GM12878 (cell line): ENCODE measurements at regions not wholly inside any gene's neighbourhood (a gene's known extent, or its start where the extent isn't known, plus 50 kb on each side); places are given as distances from the start of the nearest gene placed in this dataset.

Source experiments
- ATAC-seq: fragments of 200-7000 bp; cut with Tn5 transposase; 3 replicates; pipeline ENCODE4 v1.9.1; 2020; ENCODE audit warnings: mild to moderate bottlenecking, moderate library complexity
- BruUV-seq: library from RNA; stranded (reverse); fragments of 400-500 nt; replicated peaks from 2 replicates; lab custom pipeline; 2021; lab: Mats Ljungman, UMichigan
- CTCF ChIA-PET: fragments of 300-600 bp; sonication (Branson Sonifier 250); formaldehyde crosslinking; extraction: SDS; loops from one replicate; lab custom pipeline; 2021; ENCODE audit warnings: inconsistent platforms; lab: Yijun Ruan, JAX
- POLR2A ChIA-PET: fragments of 350-600 bp; formaldehyde crosslinking; extraction: SDS; loops from one replicate; lab custom pipeline; 2021; ENCODE audit warnings: inconsistent platforms; lab: Charles Lee
- RAD21 ChIA-PET: fragments of 300-600 bp; sonication (Branson Sonifier 250); formaldehyde crosslinking; loops from one replicate; lab custom pipeline; 2023; ENCODE audit warnings: antibody characterized with exemption; ENCODE audit not compliant: unreplicated experiment; lab: Charles Lee
- SMC1A ChIA-PET: fragments of 300-600 bp; sonication (Branson Sonifier 250); formaldehyde crosslinking; loops from one replicate; lab custom pipeline; 2023; ENCODE audit not compliant: unreplicated experiment, uncharacterized antibody; lab: Charles Lee
- DNase-seq: peaks from one replicate; pipeline ENCODE4 v3.0.0-alpha.2; 2011; ENCODE audit warnings: low read depth, low spot score
- FAIRE-seq: peaks from 3 replicates; lab custom pipeline; 2011; peaks lifted over from hg19 to GRCh38; lab: Jason Lieb, UNC
- H2AFZ ChIP-seq: 2 replicates; pipeline ENCODE4 v1.6.0; 2011; ENCODE audit warnings: low read depth, low read length, control low read depth; ENCODE audit not compliant: control insufficient read depth
- H3K27ac ChIP-seq: 2 replicates; pipeline ENCODE4 v1.5.1; 2011; ENCODE audit warnings: control low read depth; ENCODE audit not compliant: control insufficient read depth, insufficient read depth
- H3K27me3 ChIP-seq, 2 experiments: replicated peaks in 1 of 2; 2 replicates each; pipeline versions ENCODE4 v1.6.0 to v1.6.1; 2011; ENCODE audit warnings: low read length in 1 of 2; ENCODE audit not compliant: control insufficient read depth in 2 of 2, insufficient read depth in 2 of 2
- H3K36me3 ChIP-seq, 2 experiments: 2 replicates each; pipeline ENCODE4 v1.5.1; 2011; ENCODE audit warnings: low read length in 1 of 2; ENCODE audit not compliant: control insufficient read depth in 2 of 2, insufficient read depth in 2 of 2
- H3K4me1 ChIP-seq: 2 replicates; pipeline ENCODE4 v1.6.1; 2011; ENCODE audit warnings: mild to moderate bottlenecking, low read length, moderate library complexity, mixed read lengths; ENCODE audit not compliant: control insufficient read depth, insufficient read depth
- H3K4me2 ChIP-seq: 2 replicates; pipeline ENCODE4 v1.6.0; 2011; ENCODE audit warnings: control low read depth; ENCODE audit not compliant: control insufficient read depth, insufficient read depth
- H3K4me3 ChIP-seq: fragments of 200-600 bp; sonication (generic); 2 replicates; pipeline ENCODE4 v1.5.1; 2016
- H3K79me2 ChIP-seq: 2 replicates; pipeline ENCODE4 v1.6.0; 2011; ENCODE audit warnings: low read length; ENCODE audit not compliant: control insufficient read depth, insufficient read depth
- H3K9ac ChIP-seq: 2 replicates; pipeline ENCODE4 v1.8.0; 2011; ENCODE audit warnings: low read length, control low read depth, mixed read lengths; ENCODE audit not compliant: control insufficient read depth, insufficient read depth
- H3K9me3 ChIP-seq: replicated peaks from 3 replicates; pipeline ENCODE4 v1.5.1; 2011; ENCODE audit warnings: mild to moderate bottlenecking, low read length; ENCODE audit not compliant: control insufficient read depth, insufficient read depth
- H4K20me1 ChIP-seq: 2 replicates; pipeline ENCODE4 v1.6.0; 2011; ENCODE audit not compliant: control insufficient read depth, insufficient read depth
- BACH1 ChIP-seq: fragments of 450-650 bp; IDR thresholded peaks from 2 replicates; pipeline ENCODE4 v1.6.1; 2017; ENCODE audit warnings: mild to moderate bottlenecking, borderline replicate concordance
- FOXK2 ChIP-seq: fragments of 450-650 bp; IDR thresholded peaks from 2 replicates; pipeline ENCODE4 v1.6.1; 2017; ENCODE audit warnings: mild to moderate bottlenecking, moderate library complexity
- IRF4 ChIP-seq: IDR thresholded peaks from 2 replicates; pipeline ENCODE4 v1.6.1; 2011; ENCODE audit warnings: low read depth, low read length
- NFYA ChIP-seq: IDR thresholded peaks from 2 replicates; pipeline ENCODE4 v1.6.1; 2011; ENCODE audit warnings: low read depth, mild to moderate bottlenecking, low read length, improper control_type of control experiment, borderline replicate concordance
- NR2C1 ChIP-seq: fragments of 450-650 bp; IDR thresholded peaks from 2 replicates; pipeline ENCODE4 v1.6.1; 2017; ENCODE audit warnings: antibody characterized with exemption, mild to moderate bottlenecking, moderate library complexity
- RB1 ChIP-seq: fragments of 450-650 bp; formaldehyde crosslinking; IDR thresholded peaks from 2 replicates; pipeline ENCODE4 v1.6.1; 2017; ENCODE audit warnings: mild to moderate bottlenecking, borderline replicate concordance
- SP1 ChIP-seq: IDR thresholded peaks from one replicate; pipeline ENCODE4 v1.6.1; 2011; ENCODE audit warnings: low read depth, low read length
- SRF ChIP-seq, 2 experiments: IDR thresholded peaks; 2 replicates each; pipeline ENCODE4 v1.6.1; 2011; ENCODE audit warnings: low read depth in 2 of 2, low read length in 2 of 2, mild to moderate bottlenecking in 1 of 2, moderate library complexity in 1 of 2
- TCF12 ChIP-seq: IDR thresholded peaks from 2 replicates; pipeline ENCODE4 v1.6.1; 2011; ENCODE audit warnings: low read depth, mild to moderate bottlenecking, low read length
- ZNF24 ChIP-seq: fragments of 450-650 bp; IDR thresholded peaks from 2 replicates; pipeline ENCODE4 v1.6.1; 2017; ENCODE audit warnings: antibody characterized with exemption, mild to moderate bottlenecking
- ZNF384 ChIP-seq: IDR thresholded peaks from 2 replicates; pipeline ENCODE4 v1.6.1; 2012; ENCODE audit warnings: low read depth, mild to moderate bottlenecking, low read length, improper control_type of control experiment, borderline replicate concordance
- ZZZ3 ChIP-seq: IDR thresholded peaks from 2 replicates; pipeline ENCODE4 v1.6.1; 2011; ENCODE audit warnings: low read depth; ENCODE audit not compliant: control insufficient read depth, insufficient read length
- WGBS: methylation state at CpG from one replicate; pipeline ENCODE4 v1.1.6; 2016; ENCODE audit warnings: low lambda C conversion rate; ENCODE audit not compliant: insufficient replicate concordance, insufficient coverage; ENCODE audit errors: missing lambda C conversion rate; 5-methylcytosine and 5-hydroxymethylcytosine counted together
- in situ Hi-C: fragments of 300-500 bp; cut with MboI; formaldehyde crosslinking; loops from 9 replicates; pipeline ENCODE4 v1.14.3; 2018; ENCODE audit warnings: mixed read lengths
- intact Hi-C: fragments of 100-400 bp; cut with micrococcal nuclease; formaldehyde crosslinking; loops from one replicate; pipeline ENCODE4 v1.14.2; 2022; ENCODE audit not compliant: unreplicated experiment
- TF ChIP-seq, protein P1 (sequence below): IDR thresholded peaks from 2 replicates; pipeline ENCODE4 v1.6.1; 2011; ENCODE audit warnings: low read depth, low read length, improper control_type of control experiment, borderline replicate concordance

DNA sequence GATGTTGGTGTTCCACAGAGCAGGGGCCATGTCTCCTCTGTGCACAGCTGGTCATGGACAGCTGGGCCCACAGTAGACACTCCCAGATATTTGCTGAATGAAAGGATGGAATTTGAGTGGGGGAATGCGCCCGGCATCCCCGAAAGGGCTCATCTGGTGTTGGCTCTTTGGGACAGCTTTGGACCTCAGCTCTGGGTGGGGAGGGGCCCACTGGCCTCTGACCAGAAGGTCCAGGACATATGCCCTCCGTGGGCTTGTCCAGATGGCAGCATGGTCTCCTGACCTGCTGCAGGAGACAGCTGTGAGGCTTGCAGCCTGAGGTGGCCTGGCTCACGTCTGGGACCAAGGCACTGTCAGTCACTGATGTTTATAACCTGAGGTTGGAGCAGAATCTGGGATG, 160.4 kb upstream of the AJAP1 start:
- in situ Hi-C loops = no loop called here
- no peak for FAIRE-seq

DNA sequence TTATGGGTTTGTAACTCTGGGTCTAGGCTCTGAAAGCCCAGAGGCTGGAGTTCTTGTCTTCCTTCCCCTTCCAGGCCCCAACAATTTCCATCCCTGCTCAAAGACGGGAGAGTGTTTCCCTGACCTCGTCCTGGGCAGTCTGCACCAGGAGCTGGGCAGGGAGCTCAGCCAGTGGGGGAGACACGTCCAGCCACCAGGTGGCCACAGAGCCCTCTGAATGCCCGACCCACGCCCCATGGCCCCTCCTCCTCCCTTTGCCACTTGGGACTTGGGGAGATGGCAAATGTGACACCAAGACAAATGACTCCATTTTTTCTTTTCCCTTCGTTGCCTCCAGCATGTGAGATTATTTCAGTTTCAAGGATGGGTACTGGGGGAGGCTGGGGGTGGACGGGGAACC, 159.9 kb upstream of the AJAP1 start:
- Histone ChIP-seq H3K27me3 (no peaks in the 10 kb centered on the region), H3K79me2 (no peaks in the 10 kb centered on the region), H3K9ac (no peak overlapping the region), H3K4me2 (no peak overlapping the region), H3K36me3 (no peaks in the 10 kb centered on the region), H3K4me3 (no peak overlapping the region), H2AFZ (no peak overlapping the region), H3K9me3 (no peaks in the 10 kb centered on the region), H3K27ac (no peak overlapping the region), H4K20me1 (no peaks in the 10 kb centered on the region), H3K4me1 (no peaks in the 10 kb centered on the region)
- ChIA-PET SMC1A (no interaction called here), CTCF (no interaction called here), RAD21 (no interaction called here), POLR2A (no interaction called here)
- ATAC-seq (no peak), FAIRE-seq (no peak), DNase-seq (no peak)
- no peak for TF ChIP-seq IRF4
- TF ChIP-seq ZNF24 = no peak
- no peak for TF ChIP-seq RB1
- TF ChIP-seq ZNF384 = no peak
- TF ChIP-seq SP1 = no peak
- TF ChIP-seq FOXK2 = no peak
- TF ChIP-seq SRF (IDR thresholded peaks at IDR 0.05; ENCODE audit: low read depth in 2 of 2, low read length in 2 of 2) = no peak
- no peak for TF ChIP-seq BACH1
- no peak for TF ChIP-seq NFYA
- TF ChIP-seq TCF12 = no peak
- TF ChIP-seq ZZZ3 = no peak
- TF ChIP-seq, protein P1, sequence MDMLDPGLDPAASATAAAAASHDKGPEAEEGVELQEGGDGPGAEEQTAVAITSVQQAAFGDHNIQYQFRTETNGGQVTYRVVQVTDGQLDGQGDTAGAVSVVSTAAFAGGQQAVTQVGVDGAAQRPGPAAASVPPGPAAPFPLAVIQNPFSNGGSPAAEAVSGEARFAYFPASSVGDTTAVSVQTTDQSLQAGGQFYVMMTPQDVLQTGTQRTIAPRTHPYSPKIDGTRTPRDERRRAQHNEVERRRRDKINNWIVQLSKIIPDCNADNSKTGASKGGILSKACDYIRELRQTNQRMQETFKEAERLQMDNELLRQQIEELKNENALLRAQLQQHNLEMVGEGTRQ = no peak
- intact Hi-C loops = no loop called here
- BruUV-seq = no TSS peak
- 3% methylated on average over 7 of the region's 7 CpGs for WGBS
- in situ Hi-C loops = no loop called here

More for the DNA sequence above, 160.4 kb upstream of the AJAP1 start:
- H3K9ac ChIP-seq = no peak overlapping the region
- no peaks in the 10 kb centered on the region for H3K4me1 ChIP-seq
- H3K79me2 ChIP-seq = no peaks in the 10 kb centered on the region
- TF ChIP-seq NR2C1 = no peak
- 2% methylated on average over 5 of the region's 5 CpGs for WGBS
- H3K9me3 ChIP-seq = no peaks in the 10 kb centered on the region
- no peaks in the 10 kb centered on the region for H3K27me3 ChIP-seq
- intact Hi-C loops = no loop called here
- ATAC-seq (no peak), DNase-seq (no peak)
- H3K27ac ChIP-seq = no peak overlapping the region
- H2AFZ ChIP-seq = no peak overlapping the region
- H3K4me3 ChIP-seq = no peak overlapping the region
- no TSS peak for BruUV-seq
- H3K36me3 ChIP-seq = no peaks in the 10 kb centered on the region
- no peaks in the 10 kb centered on the region for H4K20me1 ChIP-seq
- ChIA-PET CTCF (no interaction called here), SMC1A (no interaction called here), POLR2A (no interaction called here), RAD21 (no interaction called here)
- no peak overlapping the region for H3K4me2 ChIP-seq
